ENCODE measurements at regions not wholly inside any gene's neighbourhood (a gene's known extent, or its start where the extent isn't known, plus 50 kb on each side); places are given as distances from the start of the nearest gene placed in this dataset.

- TF ChIP-seq CTCF (IDR thresholded peaks at IDR 0.05; ENCODE audit: low read depth, low read length) (no peak), EZH2phosphoT487 (IDR thresholded peaks at IDR 0.05; ENCODE audit: low read depth) (no peak)
Observed at GRCh38 chr2:155273323-155273722, 574.8 kb downstream of the KCNJ3 start.
